ENCODE measurements at regions not wholly inside any gene's neighbourhood (a gene's known extent, or its start where the extent isn't known, plus 50 kb on each side); places are given as distances from the start of the nearest gene placed in this dataset.
"Not testable (repeated sequence)": the region's sequence is repeated elsewhere in the genome, so short reads cannot be mapped to it uniquely, and the experiment has no call there.

DNA sequence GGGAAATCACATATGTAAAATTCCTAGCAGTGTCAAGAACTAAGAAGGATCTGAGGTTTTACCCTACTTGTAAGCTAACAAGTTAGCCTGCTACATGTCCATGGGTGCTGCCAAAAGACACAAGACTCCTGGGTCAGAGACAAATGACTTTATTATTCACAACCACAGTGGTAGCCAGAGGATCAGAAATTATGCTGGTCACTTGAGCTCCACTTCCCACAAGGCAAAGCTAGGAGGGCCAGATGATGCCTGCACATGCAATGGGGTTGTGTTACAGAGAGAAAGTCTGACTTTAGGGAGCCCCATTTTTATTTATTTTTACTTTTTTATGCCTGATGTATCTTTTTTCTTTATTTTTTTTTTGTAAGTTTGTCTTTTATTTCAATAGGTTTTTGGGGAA, 136.8 kb downstream of the S1PR1 start:
- no peak for DNase-seq

GRCh38 chr1:101375448-101375847, 138.6 kb downstream of the S1PR1 start:
- DNase-seq = not testable (repeated sequence)

DNA sequence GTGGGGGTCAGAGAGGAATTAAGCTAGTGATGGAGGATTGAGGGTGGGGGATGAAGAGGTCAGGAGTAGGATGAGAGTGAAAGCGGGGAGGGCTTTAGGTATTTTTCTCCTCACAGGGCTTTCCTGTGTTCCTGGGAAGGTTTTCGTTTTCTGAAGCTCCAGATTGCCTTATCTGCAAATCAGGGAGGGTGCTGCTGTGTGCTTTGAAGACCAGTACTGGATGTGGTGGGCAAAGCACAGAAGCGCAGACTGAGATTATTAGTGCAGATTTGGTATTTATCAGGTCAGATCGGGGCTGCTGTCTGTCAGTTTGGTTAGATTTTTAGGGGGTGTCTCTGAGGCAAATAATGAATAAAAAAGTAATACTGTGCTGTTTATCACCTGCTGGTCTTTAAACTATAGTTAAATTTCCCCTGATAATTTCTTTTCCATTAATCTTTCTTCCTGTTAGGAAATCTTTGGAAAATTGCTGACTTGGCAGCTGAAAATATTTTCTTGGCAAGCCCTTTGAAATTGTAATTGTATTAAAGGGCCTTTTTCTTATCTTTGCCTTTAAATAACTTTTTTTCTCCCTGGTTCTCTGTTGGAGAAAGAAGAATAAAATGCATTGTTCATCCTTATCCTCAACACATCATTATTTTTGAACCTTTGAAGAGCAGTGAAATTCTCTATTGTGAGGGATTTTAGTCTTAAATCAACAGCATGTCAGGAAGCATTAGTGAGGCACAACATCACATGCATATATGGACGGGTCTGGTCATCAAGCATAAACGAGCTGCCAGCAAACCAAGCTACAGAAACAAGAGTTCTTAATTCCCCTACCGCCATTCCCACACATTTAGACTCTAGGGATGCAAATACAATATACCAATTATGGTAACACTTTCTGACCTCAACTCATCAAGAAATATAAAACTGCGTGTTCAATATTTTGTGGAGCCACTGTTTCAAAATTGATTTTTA, 139.6 kb downstream of the S1PR1 start:
- DNase-seq = no peak

DNA sequence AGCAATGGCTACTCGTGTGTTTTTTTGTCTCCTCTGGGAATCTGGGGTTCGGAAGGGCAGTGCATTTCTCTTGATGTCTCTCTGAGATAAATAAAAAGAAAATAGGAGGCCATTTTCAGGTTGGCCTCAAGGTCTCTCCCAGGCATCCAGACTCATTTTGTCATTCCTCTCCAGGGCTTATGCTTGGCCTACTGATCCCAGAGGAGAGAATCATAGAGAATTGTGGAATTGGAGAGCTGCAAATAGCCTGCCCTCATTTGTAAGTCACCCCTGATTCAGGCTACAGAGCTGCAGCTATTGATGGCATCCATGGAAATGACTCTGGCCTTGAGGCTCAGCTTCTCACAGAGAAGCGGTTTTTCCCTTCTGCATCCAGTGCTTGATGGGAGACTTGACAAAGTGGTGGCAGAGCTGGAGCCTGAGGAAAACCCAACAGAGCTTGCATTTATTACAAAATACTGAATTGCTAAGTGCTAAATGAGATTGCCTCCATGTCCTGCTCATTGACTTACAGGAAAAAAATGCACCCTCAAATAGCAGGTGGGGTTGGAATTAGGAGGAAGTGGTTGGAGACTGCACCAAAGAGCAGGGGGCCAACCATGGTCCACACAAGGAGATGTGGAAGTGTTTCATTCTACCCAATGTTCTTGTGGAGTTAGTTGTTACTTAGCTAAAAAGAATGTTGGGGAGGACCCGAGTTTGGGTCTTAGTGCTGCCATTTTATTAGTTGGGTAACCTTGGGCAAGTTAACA, 140.4 kb downstream of the S1PR1 start:
- DNase-seq = no peak

- no peak for DNase-seq
Observed at GRCh38 chr1:101379037-101379436, 142.2 kb downstream of the S1PR1 start.

GRCh38 chr1:101379950-101380349, 143.1 kb downstream of the S1PR1 start:
- no peak for DNase-seq

DNA sequence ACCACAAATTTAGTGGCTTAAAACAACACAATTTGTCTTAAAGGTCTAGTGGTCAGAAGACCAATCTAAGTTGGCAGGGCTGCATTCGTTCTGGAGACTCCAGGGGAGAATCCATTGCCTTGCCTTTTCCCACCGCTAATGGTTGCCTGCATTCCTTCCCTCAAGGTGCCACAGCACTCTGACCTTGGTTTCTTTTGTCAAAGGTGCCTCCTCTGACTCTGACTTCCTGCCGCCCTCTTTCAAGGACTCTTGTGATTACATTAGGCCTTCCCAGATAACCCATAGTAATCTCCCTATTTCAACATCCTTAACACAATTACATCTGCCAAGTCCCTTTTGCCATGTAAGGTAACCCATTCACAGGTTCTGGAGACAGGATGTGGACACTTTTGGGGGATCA, 145.3 kb downstream of the S1PR1 start:
- no peak for DNase-seq

- DNase-seq = no peak
Observed at GRCh38 chr1:101388904-101389546, 152.2 kb downstream of the S1PR1 start.

DNA sequence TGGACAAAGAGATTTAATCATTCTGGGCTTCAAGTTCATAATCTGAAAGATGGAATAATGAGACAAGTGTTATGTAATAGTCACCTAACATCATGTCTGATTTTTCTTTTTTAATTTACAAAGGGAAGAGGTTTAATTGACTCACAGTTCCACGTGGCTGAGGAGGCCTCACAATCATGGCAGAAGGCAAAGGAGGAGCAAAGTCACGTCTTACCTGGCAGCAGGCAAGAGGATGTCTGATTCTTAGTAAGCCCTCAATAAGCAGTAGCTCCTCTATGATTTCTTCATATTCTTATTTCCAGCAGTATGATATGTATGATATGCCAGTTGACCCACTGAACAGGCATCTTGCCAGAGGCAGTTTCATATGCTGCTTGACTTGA, 152.7 kb downstream of the S1PR1 start:
- no peak for DNase-seq

- DNase-seq = no peak
Observed at GRCh38 chr1:101392552-101392951, 155.7 kb downstream of the S1PR1 start.

DNA sequence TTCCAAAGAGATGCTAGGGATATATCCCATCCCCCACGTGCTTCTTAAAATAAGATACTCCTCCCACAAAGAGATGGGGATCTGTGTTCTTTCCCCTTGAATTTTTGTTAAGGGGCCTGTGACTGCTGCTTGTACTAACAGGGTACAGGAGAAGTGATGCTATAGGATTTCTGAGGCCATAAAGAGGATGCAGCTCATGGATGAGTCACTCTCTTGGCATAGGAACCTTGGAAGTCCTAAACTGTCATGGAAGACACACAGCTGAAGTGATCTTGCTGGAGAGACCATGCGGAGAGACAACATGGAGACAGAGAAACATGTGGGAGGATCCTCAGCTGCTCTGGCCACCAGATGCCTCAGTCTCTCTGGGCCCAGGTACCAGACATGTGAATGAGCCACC, 157.2 kb downstream of the S1PR1 start:
- no peak for DNase-seq

- DNase-seq = no peak
Observed at GRCh38 chr1:101399222-101399621, 162.4 kb downstream of the S1PR1 start.

DNA sequence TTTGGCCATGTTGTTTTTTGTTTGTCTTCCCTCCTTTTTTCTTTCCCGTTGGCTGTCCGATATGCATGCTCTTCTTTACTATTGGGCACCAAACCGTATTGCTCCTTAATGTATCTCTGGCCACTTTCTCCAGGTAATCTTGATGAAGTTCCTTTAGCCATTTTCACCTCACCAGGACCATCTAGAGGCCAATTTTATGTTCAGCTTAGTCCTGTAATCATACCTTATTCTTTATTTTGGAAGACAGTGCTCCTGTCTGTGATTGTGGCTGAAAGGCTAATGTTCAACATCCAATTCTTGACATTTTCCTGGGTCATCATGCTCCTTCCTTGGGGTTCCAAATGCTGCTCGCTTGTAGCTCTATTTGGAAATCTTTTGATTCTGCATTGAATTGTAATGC, 169.5 kb downstream of the S1PR1 start:
- DNase-seq = no peak

DNA sequence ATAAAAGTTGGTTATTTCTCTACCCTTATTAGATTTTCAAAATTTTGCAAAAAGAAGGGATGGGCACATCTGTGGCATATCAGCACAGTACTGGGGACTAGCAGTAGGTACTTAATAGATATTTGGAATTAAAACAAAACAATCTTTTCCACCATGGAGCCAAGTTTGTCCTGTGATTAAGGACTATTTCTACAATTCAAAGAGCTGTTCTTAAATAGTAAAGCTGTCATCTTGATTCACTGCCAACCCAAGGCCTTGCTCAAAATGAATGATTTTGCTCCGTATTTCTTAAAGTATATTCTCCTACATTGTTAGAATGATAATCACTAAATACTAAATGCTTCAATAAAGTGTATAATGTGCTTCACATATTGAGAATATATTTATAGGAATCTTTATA, 169.9 kb downstream of the S1PR1 start:
- no peak for DNase-seq

- DNase-seq = no peak
Observed at GRCh38 chr1:101407505-101408211, 170.8 kb downstream of the S1PR1 start.

- no peak for DNase-seq
Observed at GRCh38 chr1:101408212-101409042, 171.6 kb downstream of the S1PR1 start.

DNA sequence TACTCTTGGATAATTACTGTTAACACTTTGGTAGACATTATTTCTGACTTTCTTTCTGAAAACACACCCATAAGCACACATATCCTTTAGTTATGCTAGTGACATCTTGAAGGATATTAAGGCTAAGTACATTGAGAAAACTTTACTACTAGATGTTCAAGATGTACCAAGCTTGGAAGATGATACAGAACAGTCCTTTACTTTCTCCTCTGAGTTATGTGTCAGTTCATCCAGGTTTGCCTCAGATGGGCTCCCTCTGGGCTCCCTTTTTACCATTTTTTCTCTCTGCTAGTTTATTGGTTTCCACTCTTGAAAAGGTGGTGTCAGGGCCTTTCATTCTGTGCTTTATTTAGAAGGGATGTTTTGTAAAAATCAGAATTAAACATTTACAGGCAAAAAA, 172.3 kb downstream of the S1PR1 start:
- no peak for DNase-seq

- no peak for DNase-seq
Observed at GRCh38 chr1:101410048-101410878, 173.4 kb downstream of the S1PR1 start.

GRCh38 chr1:101420406-101420805, 183.6 kb downstream of the S1PR1 start:
- DNase-seq = no peak

DNA sequence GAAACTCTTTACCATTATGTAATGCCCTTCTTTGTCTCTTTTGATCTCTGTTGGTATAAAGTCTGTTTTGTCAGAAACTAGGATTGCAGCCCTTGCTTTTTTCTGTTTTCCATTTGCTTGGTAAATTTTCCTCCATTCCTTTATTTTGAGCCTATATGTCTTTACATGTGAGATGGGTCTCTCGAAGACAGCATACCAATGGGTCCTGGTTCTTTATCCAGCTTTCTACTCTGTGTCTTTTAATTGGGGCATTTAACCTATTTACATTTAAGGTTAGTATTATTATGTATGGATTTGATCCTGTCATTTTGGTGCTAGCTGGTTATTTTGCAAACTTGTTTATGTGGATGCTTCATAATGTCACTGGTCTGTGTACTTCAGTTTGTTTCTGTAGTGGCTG, 191.3 kb downstream of the S1PR1 start:
- not testable (repeated sequence) for DNase-seq

- DNase-seq = no peak
Observed at GRCh38 chr1:101428562-101428961, 191.7 kb downstream of the S1PR1 start.
